Naive thymus-derived CD4-positive, alpha-beta T cell (primary cell): ENCODE measurements at regions not wholly inside any gene's neighbourhood (a gene's known extent, or its start where the extent isn't known, plus 50 kb on each side); places are given as distances from the start of the nearest gene placed in this dataset.

ENCODE experiments used
- ATAC-seq: fragments of 150-1000 bp; cut with Tn5 transposase; 2 replicates; pipeline ENCODE4 v1.10.0; 2021; ENCODE audit warnings: mild to moderate bottlenecking, moderate library complexity
- CTCF ChIA-PET: fragments of 350-600 bp; sonication (Branson Sonifier 250); formaldehyde crosslinking; loops from one replicate; lab custom pipeline; 2021; ENCODE audit warnings: antibody characterized with exemption; lab: Charles Lee
- POLR2A ChIA-PET: fragments of 350-600 bp; sonication (Branson Sonifier 250); formaldehyde crosslinking; loops from one replicate; lab custom pipeline; 2021; ENCODE audit warnings: antibody characterized with exemption, inconsistent platforms; lab: Charles Lee
- DNase-seq, 9 donors: peaks; one replicate each; pipeline versions ENCODE4 v3.0.0 to v3.0.0-alpha.2; 2020 to 2022; ENCODE audit warnings: mixed read lengths in 1 of 9
- H3K27ac ChIP-seq: one replicate; pipeline ENCODE4 v1.7.0; 2013; ENCODE audit warnings: mild to moderate bottlenecking, low read depth, low read length, moderate library complexity
- H3K27me3 ChIP-seq, 2 donors: one replicate each; pipeline ENCODE4 v1.7.0; 2013; ENCODE audit warnings: low read length in 2 of 2, mild to moderate bottlenecking in 2 of 2, moderate library complexity in 2 of 2; ENCODE audit not compliant: control insufficient read depth in 2 of 2, insufficient read depth in 2 of 2
- H3K36me3 ChIP-seq, 3 experiments: 1 replicate in 2 of 3; 2 replicates in 1 of 3; pipeline ENCODE4 v1.7.0; 2013; ENCODE audit warnings: low read length in 3 of 3, mild to moderate bottlenecking in 3 of 3, moderate library complexity in 1 of 3; ENCODE audit not compliant: insufficient read depth in 3 of 3, control insufficient read depth in 2 of 3
- H3K4me1 ChIP-seq, 2 donors: one replicate each; pipeline ENCODE4 v1.7.0; 2013; ENCODE audit warnings: low read length in 2 of 2, mild to moderate bottlenecking in 2 of 2, moderate library complexity in 1 of 2; ENCODE audit not compliant: control insufficient read depth in 2 of 2, insufficient read depth in 2 of 2
- H3K4me3 ChIP-seq: 2 replicates; pipeline ENCODE4 v1.7.0; 2013; ENCODE audit warnings: mild to moderate bottlenecking, low read length
- H3K9me3 ChIP-seq, 3 experiments: 1 replicate in 2 of 3; 2 replicates in 1 of 3; pipeline ENCODE4 v1.7.0; 2013; ENCODE audit warnings: low read length in 3 of 3; ENCODE audit not compliant: control insufficient read depth in 2 of 3
- H3K27ac Mint-ChIP-seq, 9 donors: one replicate each; pipeline ENCODE4 v1.8.0; 2020 to 2022; ENCODE audit warnings: mixed read lengths in 9 of 9, mild to moderate bottlenecking in 8 of 9, moderate library complexity in 5 of 9, inconsistent platforms in 2 of 9
- H3K27me3 Mint-ChIP-seq, 5 donors: one replicate each; pipeline ENCODE4 v1.8.0; 2021 to 2022; ENCODE audit warnings: mixed read lengths in 5 of 5, mild to moderate bottlenecking in 1 of 5
- H3K36me3 Mint-ChIP-seq, 5 donors: one replicate each; pipeline ENCODE4 v1.8.0; 2020 to 2022; ENCODE audit warnings: mixed read lengths in 5 of 5, mild to moderate bottlenecking in 3 of 5, inconsistent platforms in 1 of 5
- H3K4me1 Mint-ChIP-seq, 7 donors: one replicate each; pipeline ENCODE4 v1.8.0; 2020 to 2022; ENCODE audit warnings: mixed read lengths in 7 of 7, mild to moderate bottlenecking in 3 of 7, inconsistent platforms in 1 of 7
- H3K4me3 Mint-ChIP-seq, 10 donors: one replicate each; pipeline ENCODE4 v1.8.0; 2020 to 2022; ENCODE audit warnings: mild to moderate bottlenecking in 10 of 10, mixed read lengths in 10 of 10, moderate library complexity in 6 of 10, inconsistent platforms in 2 of 10
- H3K9me3 Mint-ChIP-seq, 11 donors: one replicate each; pipeline ENCODE4 v1.8.0; 2020 to 2022; ENCODE audit warnings: mixed read lengths in 11 of 11, mild to moderate bottlenecking in 4 of 11, inconsistent platforms in 1 of 11, moderate library complexity in 1 of 11
- intact Hi-C, 2 donors: fragments of 100-400 bp; cut with micrococcal nuclease; formaldehyde crosslinking; loops; one replicate each; pipeline ENCODE4 v1.15.1; 2023

- ChIA-PET CTCF (interaction anchor here (0.8 kb wide), 1 partner anchor 696 kb away, joined by 3 read pairs; no protein-coding TSS in a partner anchor), POLR2A (no interaction called here)
- Histone ChIP-seq H3K27ac (no peak overlapping the region), H3K9me3 (no peaks in the 10 kb centered on the region), H3K36me3 (no peaks in the 10 kb centered on the region), H3K4me1 (no peaks in the 10 kb centered on the region), H3K4me3 (no peak overlapping the region), H3K27me3 (no peaks in the 10 kb centered on the region)
- no peak for ATAC-seq
- H3K27me3 Mint-ChIP-seq: peaks cover 0 to 15% (median 7%) of the 10 kb centered on the region in 5 donors
- DNase-seq: no peak
- no peak overlapping the region for H3K27ac Mint-ChIP-seq
- H3K4me3 Mint-ChIP-seq: no peak overlapping the region
- intact Hi-C loops: no loop called here
- H3K36me3 Mint-ChIP-seq: no peaks in the 10 kb centered on the region
- H3K9me3 Mint-ChIP-seq: peaks cover 2 to 15% (median 5%) of the 10 kb centered on the region in 11 donors
- H3K4me1 Mint-ChIP-seq: no peaks in the 10 kb centered on the region
Measured at GRCh38 chr4:53764761-53765490, 173.6 kb upstream of the LNX1 start.

GRCh38 chr4:53763813-53764597 is 172.7 kb upstream of the LNX1 start:
- no peaks in the 10 kb centered on the region for H3K27me3 ChIP-seq
- H3K9me3 Mint-ChIP-seq: peaks cover 2 to 15% (median 5%) of the 10 kb centered on the region in 11 donors
- H3K4me1 ChIP-seq: no peaks in the 10 kb centered on the region
- no peak overlapping the region for H3K27ac Mint-ChIP-seq
- intact Hi-C loops: no loop called here
- H3K36me3 Mint-ChIP-seq: no peaks in the 10 kb centered on the region
- DNase-seq (no peak), ATAC-seq (no peak)
- CTCF ChIA-PET: no interaction called here
- no peak overlapping the region for H3K4me3 ChIP-seq
- H3K36me3 ChIP-seq: no peaks in the 10 kb centered on the region
- no peaks in the 10 kb centered on the region for H3K9me3 ChIP-seq
- H3K4me1 Mint-ChIP-seq: no peaks in the 10 kb centered on the region
- H3K27me3 Mint-ChIP-seq: peaks cover 0 to 10% (median 4%) of the 10 kb centered on the region in 5 donors
- H3K27ac ChIP-seq: no peak overlapping the region
- no peak overlapping the region for H3K4me3 Mint-ChIP-seq
- POLR2A ChIA-PET: no interaction called here

GRCh38 chr4:53755656-53756055 is 164.4 kb upstream of the LNX1 start:
- CTCF ChIA-PET: no interaction called here
- H3K27me3 Mint-ChIP-seq: peaks cover 0 to 9% (median 4%) of the 10 kb centered on the region in 5 donors
- H3K36me3 Mint-ChIP-seq: peaks cover 0 to 3% (median 0%) of the 10 kb centered on the region in 5 donors
- no peaks in the 10 kb centered on the region for H3K27me3 ChIP-seq
- no peaks in the 10 kb centered on the region for H3K4me1 Mint-ChIP-seq
- H3K4me3 Mint-ChIP-seq: no peak overlapping the region
- no peak overlapping the region for H3K27ac ChIP-seq
- no peak overlapping the region for H3K27ac Mint-ChIP-seq
- no peak for ATAC-seq
- H3K4me1 ChIP-seq: no peaks in the 10 kb centered on the region
- DNase-seq: no peak
- H3K36me3 ChIP-seq: no peaks in the 10 kb centered on the region
- peaks cover 0 to 11% (median 0%) of the 10 kb centered on the region in 3 experiments for H3K9me3 ChIP-seq
- POLR2A ChIA-PET: no interaction called here
- H3K9me3 Mint-ChIP-seq: peaks cover 3 to 33% (median 17%) of the 10 kb centered on the region in 11 donors
- no peak overlapping the region for H3K4me3 ChIP-seq
- intact Hi-C loops: no loop called here

GRCh38 chr4:53752124-53752523 is 160.8 kb upstream of the LNX1 start:
- Mint-ChIP-seq H3K27me3 (peaks cover 0 to 29% (median 19%) of the 10 kb centered on the region in 5 donors), H3K36me3 (peaks cover 0 to 3% (median 0%) of the 10 kb centered on the region in 5 donors), H3K27ac (no peak overlapping the region), H3K9me3 (peaks cover 3 to 29% (median 12%) of the 10 kb centered on the region in 11 donors), H3K4me1 (no peaks in the 10 kb centered on the region), H3K4me3 (no peak overlapping the region)
- Histone ChIP-seq H3K4me3 (no peak overlapping the region), H3K4me1 (no peaks in the 10 kb centered on the region), H3K9me3 (peaks cover 0 to 11% (median 0%) of the 10 kb centered on the region in 3 experiments), H3K27ac (no peak overlapping the region), H3K27me3 (no peaks in the 10 kb centered on the region), H3K36me3 (no peaks in the 10 kb centered on the region)
- intact Hi-C loops: no loop called here
- DNase-seq (no peak), ATAC-seq (no peak)
- POLR2A ChIA-PET: no interaction called here
- CTCF ChIA-PET: no interaction called here

- Mint-ChIP-seq H3K27me3 (peaks cover 0 to 50% (median 27%) of the 10 kb centered on the region in 5 donors), H3K36me3 (no peaks in the 10 kb centered on the region), H3K9me3 (peaks cover 0 to 4% (median 0%) of the 10 kb centered on the region in 11 donors), H3K27ac (no peak overlapping the region), H3K4me3 (no peak overlapping the region), H3K4me1 (no peaks in the 10 kb centered on the region)
- intact Hi-C loops: no loop called here
- no peaks in the 10 kb centered on the region for H3K9me3 ChIP-seq
- ATAC-seq (peak; percentile 44), DNase-seq (no peak)
- H3K27ac ChIP-seq: no peak overlapping the region
- no peaks in the 10 kb centered on the region for H3K36me3 ChIP-seq
- no peak overlapping the region for H3K4me3 ChIP-seq
- H3K4me1 ChIP-seq: no peaks in the 10 kb centered on the region
- ChIA-PET CTCF (no interaction called here), POLR2A (no interaction called here)
- no peaks in the 10 kb centered on the region for H3K27me3 ChIP-seq
Measured at GRCh38 chr4:53748328-53748772, 157.1 kb upstream of the LNX1 start.

DNA sequence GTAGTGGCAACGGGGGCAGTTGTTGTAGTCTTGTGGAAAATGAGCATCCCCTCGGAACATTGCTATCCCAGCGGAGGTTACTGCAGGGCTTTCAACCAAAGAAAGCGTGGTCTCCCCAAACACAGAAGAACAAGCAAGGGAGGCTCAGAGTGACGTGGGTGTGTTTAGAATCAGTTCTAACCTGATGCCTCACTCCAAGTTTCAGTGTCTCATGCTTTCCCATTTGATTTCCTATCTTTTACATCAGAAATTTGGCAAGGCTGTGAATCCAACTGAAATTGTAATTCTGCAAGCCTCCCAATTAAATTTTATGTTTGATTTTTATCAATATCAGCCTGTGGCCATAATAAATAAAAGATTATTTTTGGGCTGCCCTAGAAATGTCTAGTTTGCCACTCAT is 156.1 kb upstream of the LNX1 start:
- Mint-ChIP-seq H3K36me3 (no peaks in the 10 kb centered on the region), H3K4me1 (no peaks in the 10 kb centered on the region), H3K27me3 (peaks cover 0 to 50% (median 25%) of the 10 kb centered on the region in 5 donors), H3K27ac (no peak overlapping the region), H3K4me3 (no peak overlapping the region), H3K9me3 (peaks cover 0 to 4% (median 0%) of the 10 kb centered on the region in 11 donors)
- POLR2A ChIA-PET: no interaction called here
- CTCF ChIA-PET: no interaction called here
- no peak overlapping the region for H3K4me3 ChIP-seq
- no peak overlapping the region for H3K27ac ChIP-seq
- no peaks in the 10 kb centered on the region for H3K36me3 ChIP-seq
- no peak for DNase-seq
- H3K27me3 ChIP-seq: no peaks in the 10 kb centered on the region
- H3K4me1 ChIP-seq: no peaks in the 10 kb centered on the region
- no peaks in the 10 kb centered on the region for H3K9me3 ChIP-seq
- intact Hi-C loops: no loop called here
- no peak for ATAC-seq
